GM19351 (cell line): ENCODE measurements at regions not wholly inside any gene's neighbourhood (a gene's known extent, or its start where the extent isn't known, plus 50 kb on each side); places are given as distances from the start of the nearest gene placed in this dataset.
"Not testable (repeated sequence)": the region's sequence is repeated elsewhere in the genome, so short reads cannot be mapped to it uniquely, and the experiment has no call there.

ENCODE experiments used
- ATAC-seq: cut with Tn5 transposase; IDR thresholded peaks from one replicate; pipeline ENCODE4 v1.9.1; 2021; ENCODE audit warnings: mild to moderate bottlenecking, moderate library complexity; ENCODE audit not compliant: unreplicated experiment

DNA sequence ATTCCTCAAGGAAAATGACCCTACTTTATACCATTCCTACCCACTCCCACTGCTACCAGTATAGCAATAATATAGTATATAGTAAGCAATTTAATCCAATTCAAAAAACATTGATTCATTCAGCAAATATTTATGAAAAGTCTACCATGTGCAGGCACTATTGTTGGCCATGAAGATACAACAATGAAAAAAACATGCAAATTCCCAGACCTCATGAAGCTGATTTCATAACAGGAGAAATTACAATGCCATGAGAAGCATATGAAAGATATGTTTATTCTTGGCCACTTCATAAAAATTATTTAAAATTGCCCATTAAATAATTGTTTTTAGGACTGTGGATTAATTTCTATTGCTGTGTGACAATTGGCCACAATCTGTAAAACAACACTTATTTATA is 315.8 kb upstream of the COL8A1 start:
- ATAC-seq, result no peak

DNA sequence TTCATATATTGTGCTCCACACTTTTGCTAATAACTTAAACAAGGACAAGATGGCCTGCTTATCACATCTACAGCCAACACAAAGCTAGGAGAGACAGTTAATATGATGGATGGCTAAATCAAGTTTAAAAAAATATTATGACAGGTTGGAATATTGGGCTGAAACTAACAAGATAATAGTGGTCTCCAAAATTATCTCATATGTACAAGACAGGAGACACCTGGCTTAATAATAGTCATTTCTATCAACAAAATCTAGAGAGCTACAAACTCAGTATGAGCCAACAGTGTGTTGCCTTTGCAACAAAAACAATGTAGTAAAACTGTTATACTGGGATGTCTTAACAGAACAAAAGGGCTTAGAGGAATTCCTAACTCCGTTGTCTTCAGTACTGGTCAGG is 317.1 kb upstream of the COL8A1 start:
- no peak for ATAC-seq

- no peak for ATAC-seq
Observed at GRCh38 chr3:99319961-99320360, 318.4 kb upstream of the COL8A1 start.

GRCh38 chr3:99319450-99319849 is 318.9 kb upstream of the COL8A1 start:
- no peak for ATAC-seq

GRCh38 chr3:99317201-99317600 is 321.2 kb upstream of the COL8A1 start:
- ATAC-seq, result no peak

GRCh38 chr3:99315896-99316295 is 322.5 kb upstream of the COL8A1 start:
- no peak for ATAC-seq

GRCh38 chr3:99313485-99313884 is 324.9 kb upstream of the COL8A1 start:
- ATAC-seq, result no peak

DNA sequence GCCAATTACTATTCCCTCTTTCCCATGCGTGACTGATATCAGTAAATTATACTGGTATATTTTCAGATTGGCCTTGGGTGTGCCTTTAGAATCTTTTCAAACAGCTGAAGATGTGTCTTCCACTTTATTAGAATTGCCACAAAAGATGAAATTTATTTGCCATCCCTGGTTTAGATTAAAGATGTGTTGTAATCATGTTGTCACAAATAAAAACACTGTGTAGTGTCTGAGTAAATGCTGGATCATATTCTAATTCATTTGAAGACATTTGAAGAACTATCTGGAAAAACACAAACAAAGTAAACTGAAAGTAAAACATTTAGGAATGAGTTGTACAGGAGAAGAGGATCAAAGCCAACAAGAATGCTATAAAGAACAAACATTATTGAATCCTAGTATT is 339.7 kb upstream of the COL8A1 start:
- ATAC-seq, result no peak

- no peak for ATAC-seq
Observed at GRCh38 chr3:99295836-99296235, 342.6 kb upstream of the COL8A1 start.

DNA sequence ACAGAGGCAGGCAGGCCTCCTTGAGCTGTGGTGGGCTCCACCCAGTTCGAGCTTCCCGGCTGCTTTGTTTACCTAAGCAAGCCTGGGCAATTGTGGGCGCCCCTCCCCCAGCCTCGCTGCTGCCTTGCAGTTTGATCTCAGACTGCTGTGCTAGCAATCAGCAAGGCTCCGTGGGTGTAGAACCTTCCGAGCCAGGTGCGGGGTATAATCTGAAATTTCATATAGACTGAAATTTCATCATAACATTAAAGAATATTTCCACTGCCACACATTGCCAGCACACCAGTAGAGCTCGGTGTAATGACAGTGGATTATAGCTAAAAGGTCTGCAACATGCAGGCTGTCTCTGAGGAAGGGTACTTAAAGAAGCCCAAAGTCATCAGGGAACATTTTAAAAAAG is 344.3 kb upstream of the COL8A1 start:
- not testable (repeated sequence) for ATAC-seq

DNA sequence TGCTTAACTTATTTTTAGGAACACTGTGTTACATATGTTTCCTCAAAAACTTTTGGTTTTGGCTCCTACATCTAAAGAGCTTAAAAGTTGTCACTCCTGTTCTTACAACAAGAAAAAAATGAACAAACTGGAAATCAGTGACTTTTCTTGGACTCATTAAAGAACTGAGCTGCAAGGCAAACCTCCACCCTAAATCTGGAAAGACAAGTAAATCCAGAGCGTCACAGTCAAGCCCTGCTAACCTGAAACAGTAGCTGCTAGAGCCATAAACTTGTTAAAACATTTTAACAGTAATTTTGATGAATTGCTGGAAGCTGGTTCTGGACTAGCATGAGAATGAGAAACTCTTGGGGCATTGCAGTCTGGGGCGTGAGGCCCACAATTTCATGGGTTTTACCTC is 350.5 kb upstream of the COL8A1 start:
- no peak for ATAC-seq

- no peak for ATAC-seq
Observed at GRCh38 chr3:99286266-99286845, 352.0 kb upstream of the COL8A1 start.

DNA sequence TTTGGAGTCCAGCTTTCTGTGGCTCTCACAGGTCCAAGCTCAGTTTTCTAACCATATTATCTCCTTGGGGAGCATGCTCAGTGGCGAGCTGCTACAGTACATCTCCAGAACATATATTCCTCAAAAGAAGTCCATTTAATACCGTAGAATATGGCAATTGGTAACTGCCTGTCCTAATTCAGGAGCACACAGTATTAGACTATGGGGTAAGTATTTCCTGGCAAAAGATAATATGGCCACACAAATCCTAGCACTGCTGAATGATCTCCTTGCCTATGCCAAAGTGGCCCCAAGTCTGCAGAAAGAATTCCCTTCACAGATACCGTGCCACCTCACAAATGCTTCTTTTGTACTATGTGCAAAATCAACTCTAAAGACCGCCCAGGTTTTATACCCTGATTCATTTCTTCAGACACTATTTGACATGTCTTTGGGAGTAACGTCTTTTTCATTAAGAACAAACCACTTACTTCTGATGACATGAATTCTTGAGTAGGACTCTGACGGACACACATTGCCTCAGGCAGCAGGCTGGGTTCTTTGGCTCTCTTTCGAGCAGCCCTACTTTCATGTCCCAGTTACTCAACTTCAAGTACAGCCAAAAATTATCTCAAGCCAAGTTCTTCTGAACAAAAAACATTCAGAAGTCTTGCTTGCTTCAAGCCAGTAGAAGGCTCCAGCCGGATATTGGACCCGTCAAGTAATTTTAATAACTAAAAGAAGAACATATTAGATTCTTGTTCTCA is 368.3 kb upstream of the DCBLD2 start:
- no peak for ATAC-seq

DNA sequence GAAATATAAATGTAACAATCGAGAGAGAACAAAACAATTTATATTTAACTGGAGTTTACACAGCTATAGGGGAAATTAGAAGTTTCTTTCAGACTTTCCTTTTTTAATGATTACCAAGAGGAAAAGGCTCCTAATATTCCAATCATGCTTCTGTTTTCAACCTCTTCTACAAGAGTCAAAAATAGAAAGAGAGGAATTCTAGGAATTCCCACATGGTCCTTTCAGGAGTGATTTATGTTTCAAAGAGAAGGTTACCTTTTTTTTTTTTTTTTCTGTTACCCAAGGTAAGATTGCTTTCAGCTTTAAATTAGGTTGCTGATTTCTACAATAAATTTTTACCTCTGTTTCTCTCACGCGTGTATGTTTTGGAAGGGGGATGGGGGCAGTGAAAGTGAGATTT is 355.3 kb upstream of the DCBLD2 start:
- no peak for ATAC-seq

- no peak for ATAC-seq
Observed at GRCh38 chr3:99253963-99254355, 352.5 kb upstream of the DCBLD2 start.

- no peak for ATAC-seq
Observed at GRCh38 chr3:99250821-99251355, 349.4 kb upstream of the DCBLD2 start.

DNA sequence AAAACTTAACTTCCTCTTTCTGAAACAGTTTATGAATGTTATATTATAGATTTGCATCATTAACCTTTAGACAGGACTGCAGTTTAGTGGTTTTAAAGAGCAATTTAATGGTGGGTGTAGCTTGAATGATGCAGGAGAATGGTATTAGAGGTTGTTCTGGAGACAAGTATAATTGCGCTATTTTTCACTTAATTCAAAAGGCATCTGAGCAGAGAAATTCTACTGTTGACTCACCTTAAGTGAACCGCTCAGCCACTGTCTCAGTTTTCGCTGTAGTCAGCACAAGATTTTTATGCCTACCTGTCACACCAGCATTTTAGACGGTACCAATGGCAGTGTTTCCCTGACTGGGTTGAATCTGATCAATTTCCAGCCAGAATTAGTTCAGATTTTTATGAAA is 348.8 kb upstream of the DCBLD2 start:
- no peak for ATAC-seq

DNA sequence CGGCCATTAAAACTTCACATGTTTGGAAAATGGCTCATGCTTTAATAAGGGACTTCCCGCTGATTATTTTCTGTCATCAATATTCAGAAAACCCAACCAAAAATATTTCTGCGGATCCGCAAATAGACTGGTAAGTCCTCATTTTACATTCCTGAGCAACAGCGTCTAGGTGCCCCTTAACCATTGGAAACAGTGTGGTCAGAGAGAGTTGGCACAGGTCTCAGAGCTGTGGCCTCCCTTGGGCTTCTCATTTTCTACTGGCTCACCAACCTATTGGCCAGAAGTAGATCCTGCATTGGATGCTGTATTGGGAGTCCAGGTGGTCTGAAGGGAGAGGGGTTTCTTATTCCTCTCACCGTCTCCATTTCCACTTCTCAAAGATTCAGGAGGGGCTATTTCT is 348.1 kb upstream of the DCBLD2 start:
- no peak for ATAC-seq

GRCh38 chr3:99248913-99249312 is 347.4 kb upstream of the DCBLD2 start:
- no peak for ATAC-seq

GRCh38 chr3:99248130-99248529 is 346.6 kb upstream of the DCBLD2 start:
- no peak for ATAC-seq

- no peak for ATAC-seq
Observed at GRCh38 chr3:99246010-99246654, 344.6 kb upstream of the DCBLD2 start.

- no peak for ATAC-seq
Observed at GRCh38 chr3:99242271-99242670, 340.8 kb upstream of the DCBLD2 start.
